Gastrocnemius medialis (tissue), 4 donors: ENCODE measurements at regions not wholly inside any gene's neighbourhood (a gene's known extent, or its start where the extent isn't known, plus 50 kb on each side); places are given as distances from the start of the nearest gene placed in this dataset.

Experiments
- POLR2A ChIP-seq, 2 donors: fragments of 450-650 bp; IDR thresholded peaks; one replicate each; pipeline ENCODE4 v1.6.1; 2017; ENCODE audit warnings: antibody characterized with exemption in 2 of 2, mild to moderate bottlenecking in 2 of 2, moderate library complexity in 2 of 2
- TF ChIP-seq, protein P1 (sequence below), 5 experiments: fragments of 450-650 bp in 3 of 5; fragments of 200-600 bp in 2 of 5; sonication (generic) in 2 of 5; IDR thresholded peaks in 4 of 5; conservative IDR thresholded peaks in 1 of 5; 1 replicate in 4 of 5; 2 replicates in 1 of 5; pipeline ENCODE4 v1.5.1; 2016 to 2019; ENCODE audit warnings: antibody characterized with exemption in 5 of 5, mild to moderate bottlenecking in 3 of 5, moderate library complexity in 3 of 5

DNA sequence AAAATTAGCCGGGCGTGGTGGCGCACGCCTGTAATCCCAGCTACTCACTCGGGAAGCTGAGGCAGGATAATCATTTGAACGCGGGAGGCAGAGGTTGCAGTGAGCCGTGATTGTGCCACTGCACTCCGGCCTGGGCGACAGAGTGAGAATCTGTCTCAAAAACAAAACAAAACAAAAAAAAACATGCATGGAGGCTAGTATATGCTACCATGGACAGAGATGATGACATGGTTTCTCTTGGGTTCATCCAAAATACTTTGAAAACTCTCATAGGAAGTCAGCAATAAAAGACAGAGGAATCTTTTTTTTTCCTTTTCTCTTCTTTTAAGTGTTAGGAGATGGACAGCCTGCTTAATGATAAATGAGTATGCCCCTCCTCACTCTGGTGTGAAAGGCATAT is 137.7 kb upstream of the MB21D2 start:
- TF ChIP-seq, protein P1, sequence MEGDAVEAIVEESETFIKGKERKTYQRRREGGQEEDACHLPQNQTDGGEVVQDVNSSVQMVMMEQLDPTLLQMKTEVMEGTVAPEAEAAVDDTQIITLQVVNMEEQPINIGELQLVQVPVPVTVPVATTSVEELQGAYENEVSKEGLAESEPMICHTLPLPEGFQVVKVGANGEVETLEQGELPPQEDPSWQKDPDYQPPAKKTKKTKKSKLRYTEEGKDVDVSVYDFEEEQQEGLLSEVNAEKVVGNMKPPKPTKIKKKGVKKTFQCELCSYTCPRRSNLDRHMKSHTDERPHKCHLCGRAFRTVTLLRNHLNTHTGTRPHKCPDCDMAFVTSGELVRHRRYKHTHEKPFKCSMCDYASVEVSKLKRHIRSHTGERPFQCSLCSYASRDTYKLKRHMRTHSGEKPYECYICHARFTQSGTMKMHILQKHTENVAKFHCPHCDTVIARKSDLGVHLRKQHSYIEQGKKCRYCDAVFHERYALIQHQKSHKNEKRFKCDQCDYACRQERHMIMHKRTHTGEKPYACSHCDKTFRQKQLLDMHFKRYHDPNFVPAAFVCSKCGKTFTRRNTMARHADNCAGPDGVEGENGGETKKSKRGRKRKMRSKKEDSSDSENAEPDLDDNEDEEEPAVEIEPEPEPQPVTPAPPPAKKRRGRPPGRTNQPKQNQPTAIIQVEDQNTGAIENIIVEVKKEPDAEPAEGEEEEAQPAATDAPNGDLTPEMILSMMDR (IDR thresholded peaks at IDR 0.05 in 4 of 5, conservative IDR thresholded peaks at IDR 0.05 in 1 of 5) = no peak
- TF ChIP-seq POLR2A (IDR thresholded peaks at IDR 0.05) = no peak
